Neutrophil (primary cell): ENCODE measurements at regions not wholly inside any gene's neighbourhood (a gene's known extent, or its start where the extent isn't known, plus 50 kb on each side); places are given as distances from the start of the nearest gene placed in this dataset.

Experiments
- H3K27ac ChIP-seq: fragments of 200-600 bp; sonication (generic); 2 replicates; pipeline ENCODE4 v1.5.1; 2016; ENCODE audit warnings: mild to moderate bottlenecking, moderate library complexity
- H3K27me3 ChIP-seq: fragments of 200-600 bp; sonication (generic); 2 replicates; pipeline ENCODE4 v1.6.0; 2016; ENCODE audit warnings: mild to moderate bottlenecking
- H3K36me3 ChIP-seq: fragments of 200-600 bp; sonication (generic); 2 replicates; pipeline ENCODE4 v1.5.1; 2017
- H3K4me1 ChIP-seq, 2 experiments: fragments of 200-600 bp in 1 of 2; sonication (generic) in 1 of 2; 1 replicate in 1 of 2; 2 replicates in 1 of 2; pipeline versions ENCODE4 v1.5.1 to v1.6.1; 2013 to 2016; ENCODE audit warnings: low read depth in 1 of 2, low read length in 1 of 2, mild to moderate bottlenecking in 1 of 2, moderate library complexity in 1 of 2; ENCODE audit not compliant: control insufficient read depth in 1 of 2, insufficient read depth in 1 of 2
- H3K4me3 ChIP-seq, 2 experiments: fragments of 200-600 bp in 1 of 2; sonication (generic) in 1 of 2; 1 replicate in 1 of 2; 2 replicates in 1 of 2; pipeline ENCODE4 v1.5.1; 2013 to 2016; ENCODE audit warnings: low read depth in 1 of 2, low read length in 1 of 2, mild to moderate bottlenecking in 1 of 2, moderate library complexity in 1 of 2
- H3K9me3 ChIP-seq: fragments of 200-600 bp; sonication (generic); 2 replicates; pipeline ENCODE4 v1.5.1; 2016
- CTCF ChIP-seq: fragments of 200-600 bp; sonication (generic); IDR thresholded peaks from 2 replicates; pipeline ENCODE4 v1.5.1; 2016; ENCODE audit warnings: antibody characterized with exemption

- Histone ChIP-seq H3K4me3 (no peak overlapping the region), H3K4me1 (no peaks in the 10 kb centered on the region), H3K36me3 (no peaks in the 10 kb centered on the region), H3K27ac (no peak overlapping the region), H3K27me3 (no peaks in the 10 kb centered on the region), H3K9me3 (no peaks in the 10 kb centered on the region)
- no peak for TF ChIP-seq CTCF
Observed at GRCh38 chr3:27847697-27848096, 125.6 kb upstream of the EOMES start.

- TF ChIP-seq CTCF, result no peak
- Histone ChIP-seq H3K4me3 (no peak overlapping the region), H3K36me3 (no peaks in the 10 kb centered on the region), H3K9me3 (no peaks in the 10 kb centered on the region), H3K27me3 (no peaks in the 10 kb centered on the region), H3K27ac (no peak overlapping the region), H3K4me1 (no peaks in the 10 kb centered on the region)
Observed at GRCh38 chr3:27848826-27849225, 126.7 kb upstream of the EOMES start.

GRCh38 chr3:27859821-27860220 is 137.7 kb upstream of the EOMES start:
- Histone ChIP-seq H3K9me3 (no peaks in the 10 kb centered on the region), H3K27ac (no peak overlapping the region), H3K4me1 (no peaks in the 10 kb centered on the region), H3K4me3 (no peak overlapping the region), H3K36me3 (no peaks in the 10 kb centered on the region), H3K27me3 (no peaks in the 10 kb centered on the region)
- TF ChIP-seq CTCF, result no peak

- Histone ChIP-seq H3K27me3 (no peaks in the 10 kb centered on the region), H3K4me1 (no peaks in the 10 kb centered on the region), H3K9me3 (no peaks in the 10 kb centered on the region), H3K4me3 (no peak overlapping the region), H3K36me3 (no peaks in the 10 kb centered on the region), H3K27ac (no peak overlapping the region)
- no peak for TF ChIP-seq CTCF
Observed at GRCh38 chr3:27861046-27862036, 139.2 kb upstream of the EOMES start.

GRCh38 chr3:27865731-27866130 is 143.6 kb upstream of the EOMES start:
- H3K27ac ChIP-seq, result no peak overlapping the region
- H3K27me3 ChIP-seq, result no peaks in the 10 kb centered on the region
- no peaks in the 10 kb centered on the region for H3K36me3 ChIP-seq
- H3K4me3 ChIP-seq, result no peak overlapping the region
- TF ChIP-seq CTCF, result no peak
- H3K9me3 ChIP-seq, result no peaks in the 10 kb centered on the region
- no peaks in the 10 kb centered on the region for H3K4me1 ChIP-seq
